Prostate gland (tissue), 2 donors: ENCODE measurements at regions not wholly inside any gene's neighbourhood (a gene's known extent, or its start where the extent isn't known, plus 50 kb on each side); places are given as distances from the start of the nearest gene placed in this dataset.
"Not testable (repeated sequence)": the region's sequence is repeated elsewhere in the genome, so short reads cannot be mapped to it uniquely, and the experiment has no call there.

Source experiments
- DNase-seq: peaks from one replicate; pipeline ENCODE4 v3.0.0-alpha.2; 2019; ENCODE audit warnings: low spot score
- H3K27ac ChIP-seq, 2 donors: fragments of 200-600 bp; sonication (generic); 2 replicates each; pipeline ENCODE4 v1.5.1; 2017 to 2019
- H3K27me3 ChIP-seq: fragments of 200-600 bp; sonication (generic); replicated peaks from 2 replicates; pipeline ENCODE4 v1.5.1; 2019; ENCODE audit not compliant: insufficient read depth
- H3K36me3 ChIP-seq, 2 donors: fragments of 200-600 bp; sonication (generic); 1 replicate in 1 of 2; 2 replicates in 1 of 2; pipeline versions ENCODE4 v1.5.1 to v1.8.1; 2017 to 2019
- H3K4me1 ChIP-seq: fragments of 200-600 bp; sonication (generic); replicated peaks from 2 replicates; pipeline ENCODE4 v1.5.1; 2019
- H3K4me3 ChIP-seq, 2 donors: fragments of 200-600 bp; sonication (generic); 2 replicates each; pipeline ENCODE4 v1.5.1; 2017 to 2019
- H3K9me3 ChIP-seq: fragments of 200-600 bp; sonication (generic); 2 replicates; pipeline ENCODE4 v1.5.1; 2017
- POLR2A ChIP-seq: fragments of 450-650 bp; IDR thresholded peaks from one replicate; pipeline ENCODE4 v1.6.1; 2016; ENCODE audit warnings: antibody characterized with exemption, mild to moderate bottlenecking
- POLR2AphosphoS5 ChIP-seq: sonication (generic); formaldehyde crosslinking; IDR thresholded peaks from one replicate; pipeline ENCODE4 v1.6.1; 2017; ENCODE audit warnings: antibody characterized with exemption
- WGBS: methylation state at CpG from one replicate; pipeline ENCODE4 v1.1.5; 2018; 5-methylcytosine and 5-hydroxymethylcytosine counted together
- intact Hi-C: fragments of 100-400 bp; cut with DNase I; formaldehyde crosslinking; loops from one replicate; pipeline ENCODE4 v1.14.2; 2022
- TF ChIP-seq, protein P1 (sequence below), 4 experiments: fragments of 200-600 bp in 2 of 4; fragments of 450-650 bp in 2 of 4; sonication (generic) in 2 of 4; IDR thresholded peaks; 1 replicate in 3 of 4; 2 replicates in 1 of 4; pipeline ENCODE4 v1.5.1; 2016 to 2019; ENCODE audit warnings: antibody characterized with exemption in 4 of 4, mild to moderate bottlenecking in 2 of 4, moderate library complexity in 2 of 4

DNA sequence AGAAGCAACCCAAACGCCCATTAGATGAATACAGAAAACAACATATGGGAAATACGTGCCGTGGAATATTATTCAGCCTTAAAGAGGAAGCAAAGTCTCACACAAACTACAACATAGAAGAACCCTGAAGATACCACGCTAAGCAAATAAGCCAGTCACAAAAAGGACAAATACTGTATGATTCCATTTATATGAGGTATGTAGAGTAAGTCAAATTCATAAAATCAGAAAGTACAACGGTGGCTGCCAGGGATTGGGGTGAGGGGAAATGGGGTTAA lies 54.2 kb downstream of the SIPA1L2 start:
- H3K36me3 ChIP-seq: no peaks in the 10 kb centered on the region
- intact Hi-C loops: no loop called here
- WGBS: 86% methylated on average over 5 of the region's 5 CpGs

DNA sequence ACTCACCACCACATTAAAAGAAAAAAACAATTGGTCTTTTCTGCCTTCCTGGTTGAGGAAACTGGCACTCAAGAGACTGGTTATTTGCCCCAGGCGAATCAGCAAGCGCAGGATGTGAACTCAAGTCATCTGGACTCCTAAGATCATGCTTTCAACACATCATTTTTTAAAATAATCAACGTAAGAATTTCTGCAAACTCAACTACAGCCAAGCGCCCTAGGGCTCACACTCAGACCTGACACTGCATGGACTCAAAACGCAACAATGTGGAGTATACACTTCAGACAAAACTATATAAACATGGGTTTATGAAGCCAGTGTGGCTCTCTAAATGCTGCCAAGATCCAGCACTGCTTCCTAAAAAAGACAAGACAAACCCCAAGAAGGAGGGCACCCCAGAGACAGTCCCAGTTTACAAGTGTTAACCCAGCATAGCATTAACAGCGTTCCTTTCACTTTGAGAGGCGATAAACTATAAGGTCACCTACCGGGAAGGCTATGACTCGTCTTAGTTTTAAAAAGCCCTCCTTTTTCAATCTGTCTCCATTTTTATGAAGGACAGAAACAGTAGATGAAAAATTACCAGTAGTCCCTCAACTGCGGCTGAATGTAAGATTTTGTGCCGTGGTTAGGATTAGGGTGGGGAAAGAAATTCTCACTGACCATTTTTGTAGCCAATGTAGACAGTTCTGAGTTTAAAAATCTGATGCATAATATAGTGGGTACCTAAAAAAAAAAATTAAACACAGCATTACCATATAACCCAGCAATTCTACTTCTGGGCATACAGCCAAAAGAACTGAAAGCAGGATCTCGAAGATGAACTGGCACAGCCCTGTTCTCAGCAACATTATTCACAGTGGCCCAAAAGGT lies 54.8 kb downstream of the SIPA1L2 start:
- TF ChIP-seq POLR2AphosphoS5 (no peak), POLR2A (no peak)
- TF ChIP-seq, protein P1, sequence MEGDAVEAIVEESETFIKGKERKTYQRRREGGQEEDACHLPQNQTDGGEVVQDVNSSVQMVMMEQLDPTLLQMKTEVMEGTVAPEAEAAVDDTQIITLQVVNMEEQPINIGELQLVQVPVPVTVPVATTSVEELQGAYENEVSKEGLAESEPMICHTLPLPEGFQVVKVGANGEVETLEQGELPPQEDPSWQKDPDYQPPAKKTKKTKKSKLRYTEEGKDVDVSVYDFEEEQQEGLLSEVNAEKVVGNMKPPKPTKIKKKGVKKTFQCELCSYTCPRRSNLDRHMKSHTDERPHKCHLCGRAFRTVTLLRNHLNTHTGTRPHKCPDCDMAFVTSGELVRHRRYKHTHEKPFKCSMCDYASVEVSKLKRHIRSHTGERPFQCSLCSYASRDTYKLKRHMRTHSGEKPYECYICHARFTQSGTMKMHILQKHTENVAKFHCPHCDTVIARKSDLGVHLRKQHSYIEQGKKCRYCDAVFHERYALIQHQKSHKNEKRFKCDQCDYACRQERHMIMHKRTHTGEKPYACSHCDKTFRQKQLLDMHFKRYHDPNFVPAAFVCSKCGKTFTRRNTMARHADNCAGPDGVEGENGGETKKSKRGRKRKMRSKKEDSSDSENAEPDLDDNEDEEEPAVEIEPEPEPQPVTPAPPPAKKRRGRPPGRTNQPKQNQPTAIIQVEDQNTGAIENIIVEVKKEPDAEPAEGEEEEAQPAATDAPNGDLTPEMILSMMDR (IDR thresholded peaks at IDR 0.05): no peak
- no peaks in the 10 kb centered on the region for H3K36me3 ChIP-seq
- H3K4me1 ChIP-seq: no peaks in the 10 kb centered on the region
- no peak overlapping the region for H3K27ac ChIP-seq
- H3K9me3 ChIP-seq: no peaks in the 10 kb centered on the region
- intact Hi-C loops: no loop called here
- H3K4me3 ChIP-seq: no peak overlapping the region
- 66% methylated on average over 12 of the region's 12 CpGs for WGBS
- no peak for DNase-seq
- no peaks in the 10 kb centered on the region for H3K27me3 ChIP-seq

More for the DNA sequence above, 54.2 kb downstream of the SIPA1L2 start:
- H3K4me3 ChIP-seq: no peak overlapping the region
- no peaks in the 10 kb centered on the region for H3K9me3 ChIP-seq
- DNase-seq: no peak
- no peak for TF ChIP-seq POLR2A
- TF ChIP-seq, protein P1 (IDR thresholded peaks at IDR 0.05): no peak
- no peak for TF ChIP-seq POLR2AphosphoS5
- H3K4me1 ChIP-seq: no peaks in the 10 kb centered on the region
- H3K27me3 ChIP-seq: no peaks in the 10 kb centered on the region
- no peak overlapping the region for H3K27ac ChIP-seq

DNA sequence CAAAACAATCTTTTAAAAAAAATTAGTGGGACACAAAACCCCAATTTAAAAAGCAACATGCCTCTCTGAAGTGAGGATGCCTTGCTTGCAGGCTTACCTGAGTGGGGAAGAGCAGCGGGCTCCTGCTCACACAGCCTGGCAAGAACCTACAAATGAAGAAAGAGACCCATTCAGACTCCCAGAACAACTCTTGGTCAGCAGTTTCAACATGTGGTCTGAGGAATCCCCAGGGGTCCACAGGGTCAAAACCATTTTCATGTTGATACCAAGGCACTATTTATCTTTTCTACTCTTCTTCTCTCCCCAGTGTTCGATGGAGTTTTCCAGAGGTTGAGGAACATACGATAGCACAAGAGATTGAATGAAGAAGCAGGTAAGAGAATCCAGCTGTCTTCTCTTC lies 55.9 kb downstream of the SIPA1L2 start:
- TF ChIP-seq POLR2A: no peak
- TF ChIP-seq, protein P1 (IDR thresholded peaks at IDR 0.05): no peak
- TF ChIP-seq POLR2AphosphoS5: no peak
- Histone ChIP-seq H3K27me3 (no peaks in the 10 kb centered on the region), H3K27ac (no peak overlapping the region), H3K9me3 (no peaks in the 10 kb centered on the region), H3K36me3 (no peaks in the 10 kb centered on the region), H3K4me3 (no peak overlapping the region), H3K4me1 (no peaks in the 10 kb centered on the region)
- WGBS: 94% methylated on average over 3 of the region's 3 CpGs
- no peak for DNase-seq
- intact Hi-C loops: no loop called here

DNA sequence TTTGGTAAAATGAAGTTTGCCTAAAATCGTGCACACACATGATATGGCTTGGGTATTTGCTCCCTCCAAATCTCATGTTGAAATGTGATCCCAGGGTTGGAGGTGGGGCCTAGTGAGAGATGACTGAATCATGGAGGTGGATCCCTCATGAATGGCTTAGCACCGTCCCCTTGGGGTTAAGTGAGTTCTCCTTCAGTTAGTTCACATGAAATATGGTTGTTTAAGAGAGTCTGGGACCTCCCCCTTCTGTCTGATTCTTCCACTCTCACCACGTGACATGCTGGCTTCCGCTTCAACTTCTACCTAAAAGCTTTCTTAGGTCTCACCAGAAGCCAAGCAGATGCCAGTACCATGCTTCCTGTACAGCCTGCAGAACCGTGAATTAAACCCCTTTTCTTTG lies 58.4 kb downstream of the SIPA1L2 start:
- no peak overlapping the region for H3K4me3 ChIP-seq
- intact Hi-C loops: no loop called here
- H3K4me1 ChIP-seq: no peaks in the 10 kb centered on the region
- no peak for DNase-seq
- 87% methylated on average over 5 of the region's 5 CpGs for WGBS
- no peaks in the 10 kb centered on the region for H3K9me3 ChIP-seq
- H3K27me3 ChIP-seq: no peaks in the 10 kb centered on the region
- no peak overlapping the region for H3K27ac ChIP-seq
- no peak for TF ChIP-seq POLR2AphosphoS5
- TF ChIP-seq, protein P1 (IDR thresholded peaks at IDR 0.05): no peak
- TF ChIP-seq POLR2A: no peak
- no peaks in the 10 kb centered on the region for H3K36me3 ChIP-seq

DNA sequence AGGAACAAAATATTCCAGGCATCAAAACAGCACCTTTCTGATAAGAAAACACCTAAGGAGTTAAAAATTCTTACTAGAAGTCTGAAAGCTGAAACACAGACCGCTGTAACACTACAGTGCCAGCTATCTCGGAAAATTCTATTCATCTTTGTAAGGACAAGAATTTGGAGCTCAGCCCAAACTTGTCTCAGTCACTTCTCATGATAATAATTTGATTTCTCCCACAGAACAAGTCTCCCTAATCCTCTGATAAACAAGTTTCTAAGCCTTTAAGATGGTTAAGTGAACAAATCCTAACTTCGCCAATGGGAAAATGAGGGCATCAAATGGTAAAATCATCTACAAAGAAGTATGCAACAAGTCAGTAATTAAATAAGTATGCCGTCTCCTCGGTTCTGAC lies 59.9 kb downstream of the SIPA1L2 start:
- no peaks in the 10 kb centered on the region for H3K9me3 ChIP-seq
- TF ChIP-seq, protein P1 (IDR thresholded peaks at IDR 0.05): no peak
- TF ChIP-seq POLR2AphosphoS5 (no peak), POLR2A (no peak)
- H3K4me3 ChIP-seq: no peak overlapping the region
- no peak overlapping the region for H3K27ac ChIP-seq
- intact Hi-C loops: no loop called here
- H3K4me1 ChIP-seq: no peaks in the 10 kb centered on the region
- H3K36me3 ChIP-seq: no peaks in the 10 kb centered on the region
- DNase-seq: no peak
- no peaks in the 10 kb centered on the region for H3K27me3 ChIP-seq
- whole genome bisulfite sequencing: 23% methylated on average over 5 of the region's 5 CpGs

DNA sequence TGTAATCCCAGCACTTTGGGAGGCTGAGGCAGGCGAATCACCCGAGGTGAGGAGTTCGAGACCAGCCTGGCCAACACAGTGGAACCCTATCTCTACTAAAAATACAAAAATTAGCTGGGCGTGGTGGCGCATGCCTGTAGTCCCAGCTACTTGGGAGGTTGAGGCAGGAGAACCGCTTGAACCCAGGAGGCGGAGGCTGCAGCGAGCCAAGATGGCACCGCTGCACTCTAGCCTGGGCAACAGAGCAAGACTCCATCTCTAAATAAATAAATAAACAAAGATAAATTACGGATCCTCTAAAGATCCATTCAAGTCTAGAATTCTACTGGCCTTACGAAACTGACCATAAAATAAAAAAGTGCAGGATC lies 60.4 kb downstream of the SIPA1L2 start:
- H3K4me1 ChIP-seq, H3K4me3 ChIP-seq, H3K9me3 ChIP-seq, H3K27ac ChIP-seq, H3K27me3 ChIP-seq, DNase-seq, H3K36me3 ChIP-seq, intact Hi-C loops: not testable (repeated sequence)
- 91% methylated on average over 11 of the region's 11 CpGs for WGBS
